NB4 (cell line): ENCODE measurements at regions not wholly inside any gene's neighbourhood (a gene's known extent, or its start where the extent isn't known, plus 50 kb on each side); places are given as distances from the start of the nearest gene placed in this dataset.

ENCODE experiments used
- MYC ChIP-seq: IDR thresholded peaks from 2 replicates; pipeline ENCODE4 v1.6.1; 2011; ENCODE audit warnings: low read depth, low read length
- TF ChIP-seq, protein P1 (sequence below): IDR thresholded peaks from one replicate; pipeline ENCODE4 v1.5.1; 2012; ENCODE audit warnings: low read depth, low read length

DNA sequence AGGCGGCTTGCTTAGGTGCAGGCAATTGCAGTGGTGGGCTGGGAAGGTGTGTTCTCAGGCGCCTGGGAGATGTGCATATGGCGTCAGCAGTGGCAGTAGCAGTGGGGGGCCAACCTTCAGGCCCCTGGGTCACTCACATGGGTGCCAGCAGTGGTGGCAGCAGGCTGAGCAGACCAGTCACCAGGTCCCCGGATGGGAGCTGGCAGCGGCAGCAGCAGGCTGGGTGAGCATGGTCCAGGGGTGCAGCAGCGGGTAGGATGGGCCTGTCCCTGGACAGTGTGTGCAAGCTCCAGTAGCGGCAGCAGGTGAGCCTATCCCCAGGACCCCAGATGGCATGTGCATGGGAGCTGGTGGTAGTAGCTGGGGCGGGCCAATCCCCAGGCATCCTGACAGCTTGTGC, 108.5 kb upstream of the TMEM260 start:
- TF ChIP-seq, protein P1, sequence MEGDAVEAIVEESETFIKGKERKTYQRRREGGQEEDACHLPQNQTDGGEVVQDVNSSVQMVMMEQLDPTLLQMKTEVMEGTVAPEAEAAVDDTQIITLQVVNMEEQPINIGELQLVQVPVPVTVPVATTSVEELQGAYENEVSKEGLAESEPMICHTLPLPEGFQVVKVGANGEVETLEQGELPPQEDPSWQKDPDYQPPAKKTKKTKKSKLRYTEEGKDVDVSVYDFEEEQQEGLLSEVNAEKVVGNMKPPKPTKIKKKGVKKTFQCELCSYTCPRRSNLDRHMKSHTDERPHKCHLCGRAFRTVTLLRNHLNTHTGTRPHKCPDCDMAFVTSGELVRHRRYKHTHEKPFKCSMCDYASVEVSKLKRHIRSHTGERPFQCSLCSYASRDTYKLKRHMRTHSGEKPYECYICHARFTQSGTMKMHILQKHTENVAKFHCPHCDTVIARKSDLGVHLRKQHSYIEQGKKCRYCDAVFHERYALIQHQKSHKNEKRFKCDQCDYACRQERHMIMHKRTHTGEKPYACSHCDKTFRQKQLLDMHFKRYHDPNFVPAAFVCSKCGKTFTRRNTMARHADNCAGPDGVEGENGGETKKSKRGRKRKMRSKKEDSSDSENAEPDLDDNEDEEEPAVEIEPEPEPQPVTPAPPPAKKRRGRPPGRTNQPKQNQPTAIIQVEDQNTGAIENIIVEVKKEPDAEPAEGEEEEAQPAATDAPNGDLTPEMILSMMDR, result no peak
- TF ChIP-seq MYC, result no peak
